A172 (cell line): ENCODE measurements at regions not wholly inside any gene's neighbourhood (a gene's known extent, or its start where the extent isn't known, plus 50 kb on each side); places are given as distances from the start of the nearest gene placed in this dataset.
"Not testable (repeated sequence)": the region's sequence is repeated elsewhere in the genome, so short reads cannot be mapped to it uniquely, and the experiment has no call there.

ENCODE experiments used
- DNase-seq: peaks from one replicate; pipeline ENCODE4 v3.0.0-alpha.2; 2015; ENCODE audit warnings: low spot score

GRCh38 chr4:77366876-77367275, 209.9 kb downstream of the CCNG2 start:
- not testable (repeated sequence) for DNase-seq

DNA sequence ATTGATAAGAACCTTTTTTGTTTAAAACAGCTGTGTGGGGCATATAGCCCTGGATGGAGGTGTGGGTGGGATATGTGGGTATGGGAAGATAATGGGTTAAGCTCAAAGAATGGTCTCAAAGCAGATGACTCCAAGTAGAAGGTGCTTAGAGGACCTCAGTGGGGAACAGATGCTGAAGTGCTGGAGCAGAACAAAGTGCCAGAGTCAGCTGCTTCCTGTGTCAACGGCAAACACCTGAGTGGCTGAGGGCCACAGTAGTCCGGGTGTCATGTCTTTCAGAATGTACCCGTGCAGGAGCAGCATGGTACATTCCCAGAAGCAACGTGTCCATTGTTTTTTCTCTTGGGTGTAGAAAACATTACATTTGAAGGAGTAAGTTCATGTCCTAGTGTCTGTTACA, 210.6 kb downstream of the CCNG2 start:
- no peak for DNase-seq

- no peak for DNase-seq
These were observed 215.4 kb downstream of the CCNG2 start for GRCh38 chr4:77372375-77372774.

DNA sequence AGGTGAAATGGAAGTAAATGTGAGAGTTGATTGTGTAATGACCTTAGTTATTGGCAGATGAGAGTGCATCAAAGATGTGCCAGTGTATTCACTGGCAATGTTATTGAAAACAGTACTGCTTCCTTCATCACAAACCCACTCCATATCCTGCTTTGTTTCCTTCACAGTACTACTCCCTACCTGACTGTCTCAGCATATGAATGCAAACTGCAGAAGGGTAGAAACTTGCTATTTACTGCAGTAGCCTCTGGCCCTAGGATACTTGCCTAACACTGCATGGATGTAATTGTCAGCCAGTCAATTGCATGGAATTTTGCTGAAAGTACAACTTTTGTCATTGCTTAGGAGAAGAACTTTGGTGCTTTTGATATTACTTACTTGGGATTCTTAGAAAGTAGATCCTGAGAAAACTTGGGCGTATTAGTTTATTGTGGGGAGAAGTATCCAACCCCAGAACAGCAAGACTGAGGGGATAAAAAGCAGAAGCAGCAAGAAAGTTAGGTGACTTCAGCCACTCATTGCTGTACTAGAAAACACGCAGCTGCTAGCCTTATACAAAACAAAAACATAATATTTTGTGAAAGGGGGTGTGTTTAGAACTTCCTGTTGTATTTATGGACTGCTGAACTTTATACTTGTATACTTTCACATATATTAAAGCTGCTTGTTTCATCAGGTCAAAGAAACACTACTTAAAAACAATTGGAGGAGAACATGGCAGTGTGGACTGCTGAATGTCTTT, 219.0 kb downstream of the CCNG2 start:
- no peak for DNase-seq

- DNase-seq = no peak
These were observed 219.9 kb downstream of the CCNG2 start for GRCh38 chr4:77376788-77377460.

- DNase-seq = no peak
These were observed 221.5 kb upstream of the CXCL13 start for GRCh38 chr4:77384094-77384493.

- peak; percentile 32 for DNase-seq
These were observed 220.3 kb upstream of the CXCL13 start for GRCh38 chr4:77385124-77385969.

DNA sequence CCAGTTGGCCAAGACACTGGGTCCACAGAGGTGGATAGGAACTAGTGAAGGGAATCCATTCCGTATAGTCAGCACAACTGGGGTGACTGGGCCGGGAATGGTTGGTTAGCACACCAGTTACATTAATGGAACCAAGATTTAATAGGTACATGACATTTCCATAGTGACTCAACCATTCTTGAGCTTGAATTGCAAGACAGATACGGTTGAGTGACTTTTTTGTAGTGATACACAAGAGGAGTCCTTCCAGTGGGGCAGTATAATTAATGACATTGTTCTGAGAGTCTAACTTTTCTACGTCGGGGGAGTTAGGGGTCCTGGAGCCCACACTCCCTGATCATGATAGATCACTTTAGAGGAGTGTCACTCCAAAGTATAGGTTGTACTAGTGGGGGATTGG, 211.6 kb upstream of the CXCL13 start:
- DNase-seq = no peak

GRCh38 chr4:77395481-77395880, 210.1 kb upstream of the CXCL13 start:
- DNase-seq = no peak

DNA sequence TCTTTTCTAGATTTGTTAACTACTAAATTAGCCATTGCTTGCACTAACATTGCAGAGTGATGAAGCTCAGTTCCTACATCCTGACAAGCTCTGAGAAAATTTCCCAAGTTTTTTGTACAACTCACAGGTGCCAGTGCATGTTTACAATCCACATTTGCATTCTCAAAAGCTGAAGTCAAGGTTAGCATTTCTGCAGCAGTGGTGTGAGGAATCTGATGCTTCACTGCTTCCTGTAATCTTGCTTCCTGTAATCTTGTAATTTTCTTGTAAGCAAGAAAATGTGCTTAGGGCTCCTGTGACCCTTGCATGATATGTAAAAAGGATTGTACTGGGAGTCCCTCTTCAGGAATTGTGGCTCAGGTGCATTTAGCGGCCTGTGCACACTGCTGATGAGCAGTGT, 207.4 kb upstream of the CXCL13 start:
- DNase-seq = no peak

DNA sequence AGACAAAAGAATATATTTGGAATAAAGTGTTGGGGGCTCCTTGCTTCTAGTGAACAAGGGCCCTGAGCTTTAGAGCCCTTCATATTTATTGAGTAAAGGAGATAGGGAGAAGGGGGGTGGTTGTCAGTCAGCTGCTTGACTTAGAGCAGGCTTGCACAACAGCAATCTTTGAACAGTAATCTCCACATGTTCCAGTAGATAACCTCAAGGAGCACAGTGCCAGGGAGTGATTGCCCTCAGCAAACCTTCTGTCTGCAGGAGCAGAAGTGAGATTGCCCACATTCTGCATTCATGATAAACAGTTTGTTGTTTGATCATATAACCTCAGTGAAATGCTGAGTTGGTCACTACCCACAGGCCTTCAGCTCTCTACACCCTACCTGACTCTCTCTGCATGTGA, 205.8 kb upstream of the CXCL13 start:
- DNase-seq = no peak

GRCh38 chr4:77413766-77414165, 191.9 kb upstream of the CXCL13 start:
- DNase-seq = no peak

- no peak for DNase-seq
These were observed 189.9 kb upstream of the CXCL13 start for GRCh38 chr4:77415689-77416088.

- no peak for DNase-seq
These were observed 187.3 kb upstream of the CXCL13 start for GRCh38 chr4:77418333-77418732.

- no peak for DNase-seq
These were observed 174.8 kb upstream of the CXCL13 start for GRCh38 chr4:77430847-77431246.

GRCh38 chr4:77431546-77431945, 174.1 kb upstream of the CXCL13 start:
- DNase-seq = no peak

DNA sequence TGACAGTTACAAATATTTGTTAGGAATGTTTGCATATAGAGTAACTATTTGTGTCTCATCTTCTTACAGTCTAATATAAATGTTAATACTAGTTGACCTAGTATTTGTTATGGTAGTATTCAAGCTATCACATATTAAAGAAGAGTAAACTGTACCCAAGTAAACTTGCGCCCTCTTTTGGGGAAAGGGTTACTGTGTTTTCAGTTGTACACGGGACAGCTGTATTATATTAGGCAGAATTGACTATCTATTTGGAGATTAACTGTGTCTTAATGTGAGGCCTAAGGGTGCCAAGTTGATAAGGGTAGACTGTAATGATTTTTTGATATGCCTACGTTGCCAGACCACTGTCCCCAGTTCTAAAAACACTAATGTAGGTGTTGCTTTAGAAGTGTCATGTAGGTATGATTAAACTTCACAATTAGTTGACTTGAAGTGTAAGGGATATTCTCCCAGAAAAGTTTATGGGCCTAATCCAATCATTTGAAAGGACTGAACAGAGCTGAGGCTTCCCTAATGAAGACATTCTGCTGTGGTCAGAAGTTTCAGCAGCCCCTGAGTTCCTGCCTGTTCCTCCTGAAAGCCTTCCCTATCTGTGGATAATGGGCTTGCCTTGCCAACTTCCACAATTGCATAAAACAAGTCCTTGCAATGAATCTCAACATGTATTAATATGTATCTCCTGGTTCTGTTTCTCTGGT, 172.8 kb upstream of the CXCL13 start:
- DNase-seq = no peak

DNA sequence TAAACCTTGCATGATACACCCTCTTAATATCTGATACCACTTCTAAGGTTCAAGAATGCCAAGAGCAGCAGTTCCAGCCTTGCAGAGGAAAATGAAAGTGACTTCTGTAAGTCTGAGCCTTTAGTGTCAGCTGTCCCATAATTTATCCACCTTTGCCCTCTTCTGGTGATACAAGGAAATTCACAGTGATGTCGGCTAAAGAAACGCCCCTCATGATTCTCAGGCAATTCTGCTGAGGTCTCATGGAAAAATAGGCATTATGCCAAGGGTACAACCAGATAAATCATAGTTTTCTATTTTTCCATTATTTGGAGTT, 172.2 kb upstream of the CXCL13 start:
- DNase-seq = peak; percentile 15

- DNase-seq = no peak
These were observed 171.1 kb upstream of the CXCL13 start for GRCh38 chr4:77434299-77435092.

DNA sequence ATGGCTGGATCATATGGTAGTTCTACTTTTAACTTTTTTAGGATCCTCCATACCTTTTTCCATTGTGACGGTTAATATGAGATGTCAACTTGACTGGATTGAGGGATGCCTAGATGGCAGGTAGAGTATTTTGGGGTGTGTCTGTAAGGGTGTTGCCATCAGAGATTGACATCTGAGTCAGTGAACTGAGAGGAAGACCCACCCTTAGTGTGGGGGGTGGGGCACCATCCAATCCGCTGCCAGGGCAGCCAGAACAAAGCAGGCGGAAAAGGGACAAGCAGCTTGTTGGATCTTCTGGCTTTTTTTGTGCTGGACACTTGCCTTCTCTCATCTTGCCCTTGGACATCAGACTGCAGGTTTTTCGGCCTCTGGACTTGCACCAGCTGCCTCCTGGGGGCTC, 168.5 kb upstream of the CXCL13 start:
- no peak for DNase-seq

- no peak for DNase-seq
These were observed 167.1 kb upstream of the CXCL13 start for GRCh38 chr4:77438549-77438948.
